ENCODE measurements at regions not wholly inside any gene's neighbourhood (a gene's known extent, or its start where the extent isn't known, plus 50 kb on each side); places are given as distances from the start of the nearest gene placed in this dataset.

GRCh38 chr2:19232312-19232711, 126.1 kb downstream of the OSR1 start:
- no peak for DNase-seq

DNA sequence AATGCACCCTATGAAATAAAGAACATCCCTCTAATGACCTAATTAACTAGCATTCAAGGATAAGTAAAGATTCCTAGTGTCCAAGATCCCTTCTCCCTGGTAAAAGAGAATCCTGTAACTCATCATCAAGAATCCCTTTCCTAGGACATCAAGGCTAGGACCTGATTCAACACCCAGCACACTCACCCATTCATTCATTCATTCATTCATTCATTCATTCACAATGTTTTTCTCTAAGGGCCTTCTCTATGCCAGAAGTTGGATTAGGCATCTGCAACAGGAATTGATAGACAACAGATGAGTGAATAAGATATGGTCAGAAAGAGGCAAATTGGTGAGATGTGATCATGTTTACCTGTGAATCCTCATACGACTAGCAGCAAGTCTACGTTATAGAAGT, 126.8 kb downstream of the OSR1 start:
- no peak for DNase-seq

DNA sequence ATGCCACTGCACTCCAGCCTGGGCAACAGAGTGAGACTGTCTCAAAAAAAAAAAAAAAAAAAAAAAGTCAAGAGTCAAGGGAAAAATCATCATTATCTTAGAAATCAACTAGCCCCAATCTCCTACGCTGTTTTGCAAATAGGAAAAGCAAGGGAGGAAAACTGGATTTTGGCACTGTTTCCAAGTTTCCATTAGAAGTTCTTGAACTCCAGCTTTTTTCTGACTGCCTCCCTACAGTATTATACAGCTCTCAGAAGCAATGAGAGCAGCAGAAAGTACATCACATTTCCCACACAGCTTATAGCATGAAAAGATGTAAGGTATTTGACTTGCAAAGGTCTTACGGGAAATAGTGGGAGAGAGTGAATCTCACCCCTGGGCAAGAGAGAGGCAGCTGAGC, 127.8 kb downstream of the OSR1 start:
- DNase-seq, result no peak

DNA sequence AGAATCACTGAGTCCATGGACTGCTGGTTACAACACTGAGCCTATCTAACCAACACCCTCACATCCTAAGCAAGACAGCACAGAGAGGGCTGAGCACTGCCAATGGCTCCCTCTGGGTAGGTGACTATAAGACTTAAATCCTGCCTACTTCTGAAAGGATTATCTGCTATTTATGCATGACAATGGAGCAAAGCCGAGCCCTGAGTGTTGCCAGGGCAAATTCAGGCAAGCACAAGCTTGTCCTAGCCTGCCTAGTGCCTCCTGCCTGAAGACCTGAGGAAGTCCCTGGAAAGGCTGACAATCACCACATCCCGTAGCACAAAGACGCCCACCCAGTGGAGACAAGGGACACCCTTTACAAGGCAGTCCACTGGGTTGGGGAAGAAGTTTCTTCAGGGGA, 129.7 kb downstream of the OSR1 start:
- DNase-seq, result no peak

GRCh38 chr2:19228181-19228593, 130.2 kb downstream of the OSR1 start:
- no peak for DNase-seq

DNA sequence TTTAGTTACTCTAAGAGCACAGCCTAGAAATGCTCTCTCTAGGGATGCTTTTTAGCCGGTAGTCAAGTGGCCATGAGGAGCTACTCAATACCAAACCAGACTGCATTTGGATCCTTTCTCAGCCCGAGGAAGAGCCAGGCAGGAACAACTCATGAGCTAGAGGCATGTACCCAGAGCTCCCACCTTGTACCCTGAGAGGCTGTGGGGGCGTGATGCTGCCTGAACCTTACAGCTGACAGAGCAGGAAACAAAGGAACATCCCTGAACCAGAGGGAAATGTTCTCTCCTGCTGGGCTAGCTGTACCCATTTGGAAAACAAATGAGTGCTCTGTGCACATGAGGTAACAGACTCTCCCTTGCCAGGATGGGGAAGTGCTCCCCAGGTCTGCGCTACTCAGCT, 131.6 kb downstream of the OSR1 start:
- DNase-seq, result no peak

GRCh38 chr2:19226386-19226785, 132.0 kb downstream of the OSR1 start:
- DNase-seq, result no peak

DNA sequence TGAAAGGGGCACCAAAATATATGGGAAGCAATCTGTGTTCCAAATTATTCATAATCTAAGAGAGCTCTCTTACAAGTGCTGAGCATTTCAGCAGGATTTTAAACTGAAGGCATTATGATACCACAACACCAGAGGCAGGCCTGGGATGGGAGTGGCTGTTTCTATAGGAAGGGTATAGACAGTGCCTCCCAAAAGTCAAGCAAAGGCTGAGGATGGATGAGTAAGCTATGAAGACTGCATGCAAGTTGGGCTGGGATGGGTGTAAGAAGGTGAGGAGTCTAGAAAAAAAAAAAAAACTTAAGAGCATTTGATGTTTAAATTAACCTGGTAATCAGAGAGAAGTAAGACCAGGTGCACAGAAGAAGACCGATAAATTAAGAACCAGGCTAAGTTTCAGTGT, 132.5 kb downstream of the OSR1 start:
- DNase-seq, result no peak

DNA sequence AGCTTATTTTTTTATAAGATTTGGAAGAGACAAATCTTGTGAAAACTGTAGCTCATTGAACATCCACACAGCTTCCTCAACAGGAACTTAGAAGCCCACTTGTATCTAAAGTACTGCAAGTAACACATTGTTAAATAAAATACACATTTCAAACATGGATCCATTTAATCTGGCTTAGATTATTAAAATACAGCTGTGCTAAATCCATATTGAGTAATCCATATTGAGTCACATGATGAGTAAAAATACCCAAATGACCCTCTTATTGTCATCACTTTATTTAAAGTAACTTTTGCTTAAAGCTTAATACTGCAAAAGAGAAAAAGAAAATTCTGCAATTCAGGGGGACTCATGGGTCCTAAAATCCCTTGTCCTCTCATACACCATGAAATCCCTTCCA, 133.3 kb downstream of the OSR1 start:
- DNase-seq, result no peak

GRCh38 chr2:19224486-19224885, 133.9 kb downstream of the OSR1 start:
- DNase-seq, result no peak

DNA sequence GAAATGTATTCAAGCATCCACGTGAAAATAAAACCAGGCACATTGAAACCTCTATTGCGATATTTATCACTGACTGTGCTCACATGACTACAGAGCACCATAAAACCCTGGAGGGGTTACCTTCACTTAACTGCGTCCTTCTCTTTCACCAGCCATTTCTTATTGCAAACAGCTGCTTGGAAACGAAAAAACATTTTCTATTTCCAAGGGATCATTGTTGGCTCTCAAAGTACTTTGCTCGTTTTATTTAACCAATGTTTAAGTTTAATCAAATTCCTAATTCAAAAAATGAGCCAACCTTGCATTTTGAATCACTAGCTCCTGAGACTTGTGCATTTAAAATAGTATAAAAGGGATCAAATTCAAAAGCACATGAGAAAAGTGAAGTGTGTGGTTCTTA, 134.4 kb downstream of the OSR1 start:
- no peak for DNase-seq

DNA sequence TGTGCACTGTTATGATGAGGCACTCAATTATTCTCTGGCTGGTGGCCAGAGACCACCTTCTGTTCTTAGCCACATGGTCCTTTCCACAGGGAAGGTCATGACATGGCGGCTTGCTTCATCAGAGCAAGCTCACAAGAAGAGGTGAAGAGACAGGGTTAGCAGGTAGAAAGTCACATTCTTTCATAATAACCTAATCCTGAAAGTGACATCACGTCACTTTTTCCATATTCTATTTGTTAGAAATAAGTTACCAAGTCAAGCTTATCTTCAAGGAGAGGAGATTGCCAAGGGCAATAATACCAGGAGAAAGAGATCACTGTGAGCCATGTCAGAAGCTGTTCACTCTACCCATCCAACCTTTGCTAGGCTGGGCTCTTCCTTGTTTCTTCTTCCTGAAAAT, 139.4 kb downstream of the OSR1 start:
- DNase-seq, result no peak

DNA sequence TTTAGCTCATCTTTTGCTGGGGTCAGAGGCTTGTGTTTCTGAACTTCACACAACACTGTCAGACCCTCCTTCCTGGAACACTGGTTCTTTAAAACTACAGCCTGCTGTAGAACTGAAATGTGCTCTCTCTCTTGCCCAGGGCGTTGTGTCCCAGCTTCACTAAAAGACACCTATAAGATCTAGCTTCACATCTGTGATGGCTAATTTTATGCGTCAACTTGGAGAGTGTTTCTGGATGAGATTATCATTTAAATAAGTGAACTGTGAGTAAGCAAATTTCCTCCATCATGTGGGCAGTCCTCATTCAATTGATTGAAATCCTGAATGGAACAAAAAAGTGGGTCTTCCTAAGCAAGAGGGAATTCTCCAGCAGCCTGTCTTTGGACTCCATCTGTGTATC, 140.3 kb downstream of the OSR1 start:
- no peak for DNase-seq

DNA sequence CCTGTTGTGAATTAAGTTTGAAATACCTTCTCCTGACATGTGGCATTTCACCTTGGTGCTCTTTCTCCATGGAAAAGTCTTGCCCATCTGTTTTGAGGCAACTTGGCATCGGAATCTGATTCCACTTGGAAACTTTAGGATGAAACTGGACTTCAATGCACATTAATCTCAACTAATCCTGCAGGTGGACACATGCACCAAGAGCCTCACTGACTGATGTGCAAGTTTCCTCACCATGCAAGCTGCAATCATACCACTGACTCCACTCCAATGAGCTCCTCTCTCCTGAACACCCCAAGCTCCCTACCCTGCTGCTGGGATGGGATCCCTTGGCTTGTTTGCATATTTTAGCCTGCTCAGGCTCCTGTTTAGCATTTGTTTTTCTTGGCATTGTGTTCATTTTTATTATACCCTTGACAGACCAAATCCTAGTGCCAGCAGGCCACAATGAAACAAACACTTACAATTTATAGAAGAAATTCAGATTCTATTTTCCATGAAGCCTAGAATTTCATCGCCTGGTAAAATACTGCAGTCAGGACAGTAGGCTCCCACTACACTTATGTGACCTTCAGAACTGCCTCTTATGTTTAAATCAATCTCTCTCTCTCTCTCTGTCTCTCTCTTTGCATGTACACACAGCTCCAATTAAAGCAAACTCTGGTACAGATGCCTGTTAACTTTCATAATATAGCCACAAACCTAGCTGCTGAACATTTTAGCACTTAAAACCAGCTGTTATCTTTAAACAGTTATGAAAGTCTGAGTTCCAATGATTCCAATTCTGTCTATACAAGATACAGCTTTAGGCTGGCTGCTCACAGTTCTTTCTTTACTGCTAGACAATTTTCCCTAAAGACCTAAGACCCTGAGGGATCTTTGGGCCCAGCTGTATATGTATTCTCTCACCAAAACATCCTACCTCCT, 141.5 kb downstream of the OSR1 start:
- no peak for DNase-seq

DNA sequence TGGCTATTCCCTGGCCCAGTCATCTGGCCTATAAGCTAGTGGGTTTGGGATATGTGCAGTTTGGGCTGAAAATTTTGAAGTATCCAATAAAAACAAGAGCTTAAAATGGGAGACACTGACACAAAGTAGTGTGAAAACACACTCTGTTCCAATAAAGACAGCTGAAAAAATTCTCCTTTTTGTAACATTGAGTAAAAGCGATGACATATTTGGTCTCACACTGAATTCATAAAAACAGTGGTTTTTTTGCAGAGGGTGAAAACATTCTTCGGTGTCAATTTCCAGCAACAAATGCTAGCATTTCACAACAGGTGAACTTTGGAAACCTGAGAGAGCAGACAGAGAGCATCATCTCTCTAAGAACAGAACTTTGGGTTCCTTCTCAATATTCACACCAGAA, 142.2 kb downstream of the OSR1 start:
- no peak for DNase-seq

- DNase-seq, result no peak
Observed at GRCh38 chr2:19214682-19215391, 143.6 kb downstream of the OSR1 start.

- DNase-seq, result no peak
Observed at GRCh38 chr2:19209575-19210341, 148.7 kb downstream of the OSR1 start.

DNA sequence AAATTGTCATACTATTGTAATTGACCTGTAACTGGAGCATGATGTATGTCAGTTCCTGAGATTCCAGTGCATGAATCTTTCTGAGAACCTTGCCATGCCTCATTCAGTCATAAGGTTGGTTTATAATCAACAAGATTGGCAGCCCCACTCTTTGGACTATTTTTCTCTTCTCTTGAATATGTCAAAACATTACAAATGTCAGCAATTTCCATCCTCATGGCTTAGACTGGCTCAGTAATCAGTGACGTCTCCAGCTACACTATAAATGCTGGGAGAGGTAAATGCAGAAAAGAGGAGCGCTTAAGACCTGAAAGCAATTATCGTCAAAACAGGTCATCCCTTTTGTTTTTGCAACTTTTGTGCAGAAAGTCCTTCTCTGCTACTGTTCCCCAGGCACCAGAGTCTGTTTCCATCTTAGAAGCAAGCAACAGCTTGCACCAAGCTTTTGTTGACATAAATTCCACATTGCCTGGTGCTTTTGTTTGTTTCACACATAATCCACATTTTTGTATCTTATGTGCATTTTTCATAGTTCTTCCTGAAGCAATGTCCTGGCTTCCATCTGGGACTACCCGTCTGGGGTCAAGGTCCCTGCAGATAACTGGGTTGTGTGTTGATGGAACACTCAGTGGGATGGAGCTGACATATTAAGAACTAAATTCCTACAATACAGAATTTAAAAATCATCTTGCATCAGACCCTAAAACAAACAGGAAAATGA, 149.8 kb downstream of the OSR1 start:
- no peak for DNase-seq

DNA sequence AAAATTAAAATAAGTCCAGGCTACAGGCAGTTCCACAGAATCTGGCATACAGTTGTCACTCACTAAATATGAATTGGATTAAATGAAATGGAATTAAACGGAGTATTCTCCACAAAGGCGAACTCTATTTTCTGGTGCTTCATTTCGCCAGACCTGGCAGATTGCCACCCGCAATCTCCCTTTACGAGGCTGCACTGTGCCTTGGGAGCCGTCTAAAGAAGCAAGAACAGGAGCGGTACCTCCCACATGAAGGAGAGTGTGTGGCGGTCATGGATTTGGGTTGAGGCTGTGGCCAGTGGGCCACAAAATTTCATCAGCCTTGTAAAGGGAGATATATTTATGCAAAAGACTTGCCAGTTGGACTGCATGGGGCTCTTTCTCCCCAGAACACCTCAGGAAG, 151.0 kb downstream of the OSR1 start:
- DNase-seq, result no peak

- no peak for DNase-seq
Observed at GRCh38 chr2:19205983-19206533, 152.4 kb downstream of the OSR1 start.

GRCh38 chr2:19203866-19204265, 154.6 kb downstream of the OSR1 start:
- no peak for DNase-seq

- DNase-seq, result no peak
Observed at GRCh38 chr2:19201911-19202462, 156.4 kb downstream of the OSR1 start.
